ENCODE measurements at regions not wholly inside any gene's neighbourhood (a gene's known extent, or its start where the extent isn't known, plus 50 kb on each side); places are given as distances from the start of the nearest gene placed in this dataset.
"Not testable (repeated sequence)": the region's sequence is repeated elsewhere in the genome, so short reads cannot be mapped to it uniquely, and the experiment has no call there.

DNA sequence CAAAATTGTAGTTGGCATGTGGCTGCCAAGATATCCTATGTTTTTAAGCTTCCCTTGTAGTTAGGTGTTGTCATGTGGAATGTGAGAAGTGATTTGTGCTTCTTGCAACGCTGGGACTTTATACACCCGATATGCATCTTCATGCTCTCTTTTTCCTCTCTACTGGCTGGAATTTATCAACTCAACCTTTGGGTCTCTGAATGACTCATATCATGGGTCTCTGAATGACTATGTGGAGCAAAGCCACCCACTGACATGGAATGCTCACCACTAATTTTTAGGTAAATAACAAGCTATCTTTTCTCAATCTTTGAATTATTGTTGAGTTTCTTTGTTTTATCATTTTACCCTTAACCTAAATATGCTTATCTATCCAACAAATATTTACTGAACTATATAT, 144.6 kb downstream of the ATP23 start:
- H3K27me3 Mint-ChIP-seq = peaks cover 5% of the 10 kb centered on the region
- no peaks in the 10 kb centered on the region for H3K4me1 Mint-ChIP-seq
- H3K27ac Mint-ChIP-seq = no peak overlapping the region
- no peak for DNase-seq
- ChIA-PET CTCF (no interaction called here), POLR2A (no interaction called here)
- no peak overlapping the region for H3K4me3 Mint-ChIP-seq
- H3K36me3 Mint-ChIP-seq (ENCODE audit: low read depth) = no peaks in the 10 kb centered on the region
- no peaks in the 10 kb centered on the region for H3K9me3 Mint-ChIP-seq

GRCh38 chr12:58086930-58087329, 145.6 kb downstream of the ATP23 start:
- CTCF ChIA-PET = no interaction called here
- H3K9me3 Mint-ChIP-seq = no peaks in the 10 kb centered on the region
- DNase-seq = no peak
- H3K27me3 Mint-ChIP-seq = peaks cover 5% of the 10 kb centered on the region
- no peaks in the 10 kb centered on the region for H3K36me3 Mint-ChIP-seq (ENCODE audit: low read depth)
- H3K27ac Mint-ChIP-seq = no peak overlapping the region
- no peaks in the 10 kb centered on the region for H3K4me1 Mint-ChIP-seq
- no peak overlapping the region for H3K4me3 Mint-ChIP-seq
- POLR2A ChIA-PET = no interaction called here

- no peaks in the 10 kb centered on the region for H3K36me3 Mint-ChIP-seq (ENCODE audit: low read depth)
- no peaks in the 10 kb centered on the region for H3K4me1 Mint-ChIP-seq
- no peak overlapping the region for H3K4me3 Mint-ChIP-seq
- no peak for DNase-seq
- no peak overlapping the region for H3K27ac Mint-ChIP-seq
- no peaks in the 10 kb centered on the region for H3K9me3 Mint-ChIP-seq
- ChIA-PET CTCF (no interaction called here), POLR2A (no interaction called here)
- peaks cover 5% of the 10 kb centered on the region for H3K27me3 Mint-ChIP-seq
Observed at GRCh38 chr12:58087423-58088127, 146.2 kb downstream of the ATP23 start.

DNA sequence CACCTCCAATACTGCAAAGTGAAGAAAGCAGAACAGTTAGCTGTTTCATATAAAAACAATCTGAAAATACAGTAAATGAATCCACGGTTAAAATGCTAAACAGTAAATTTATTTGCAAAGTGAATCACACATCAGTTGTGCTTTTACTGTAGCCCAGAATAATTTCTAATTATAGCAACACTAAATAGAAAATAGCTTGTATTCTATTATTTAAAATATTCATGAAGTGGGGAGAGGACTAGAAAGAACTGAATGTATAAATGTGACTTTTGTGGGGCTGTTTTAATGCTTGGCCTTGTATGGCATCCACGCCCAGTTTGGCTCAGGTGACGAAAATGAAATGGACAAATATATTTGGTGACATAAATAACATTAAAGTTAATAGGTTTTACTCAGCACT, 148.2 kb downstream of the ATP23 start:
- ChIA-PET POLR2A (no interaction called here), CTCF (no interaction called here)
- Mint-ChIP-seq H3K36me3 (ENCODE audit: low read depth) (no peaks in the 10 kb centered on the region), H3K27me3 (peaks cover 2% of the 10 kb centered on the region), H3K4me3 (no peak overlapping the region), H3K27ac (no peak overlapping the region), H3K9me3 (no peaks in the 10 kb centered on the region), H3K4me1 (peaks cover 1% of the 10 kb centered on the region)
- DNase-seq = no peak

DNA sequence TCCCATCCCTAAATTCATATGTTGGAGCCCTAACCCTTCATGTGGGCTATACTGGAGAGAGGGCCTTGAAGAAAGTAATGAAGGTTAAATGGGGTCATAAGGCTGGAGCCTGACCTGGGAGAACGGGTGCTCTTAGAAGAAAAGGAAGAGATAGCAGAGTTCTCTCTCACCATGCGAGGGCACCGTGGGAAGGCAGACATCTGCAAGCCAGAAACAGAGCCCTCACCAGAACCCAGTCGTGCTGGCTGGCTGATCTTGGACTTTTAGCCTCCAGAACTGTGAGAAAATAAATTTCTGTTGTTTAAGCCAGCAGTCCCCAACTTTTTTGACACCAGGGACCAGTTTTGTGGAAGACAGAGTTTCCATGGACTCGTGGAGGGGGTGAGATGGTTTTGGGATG, 149.3 kb downstream of the ATP23 start:
- Mint-ChIP-seq H3K27ac (no peak overlapping the region), H3K4me3 (no peak overlapping the region), H3K36me3 (ENCODE audit: low read depth) (no peaks in the 10 kb centered on the region), H3K27me3 (peaks cover 2% of the 10 kb centered on the region), H3K4me1 (peaks cover 1% of the 10 kb centered on the region), H3K9me3 (no peaks in the 10 kb centered on the region)
- ChIA-PET POLR2A (no interaction called here), CTCF (no interaction called here)
- no peak for DNase-seq

GRCh38 chr12:58095002-58095401, 153.6 kb downstream of the ATP23 start:
- DNase-seq = no peak
- H3K4me1 Mint-ChIP-seq = peaks cover 1% of the 10 kb centered on the region
- H3K36me3 Mint-ChIP-seq (ENCODE audit: low read depth) = no peaks in the 10 kb centered on the region
- POLR2A ChIA-PET = no interaction called here
- H3K27me3 Mint-ChIP-seq = no peaks in the 10 kb centered on the region
- CTCF ChIA-PET = interaction anchor here (0.6 kb wide), 1 partner anchor 13 kb away, joined by 3 read pairs; no protein-coding TSS in a partner anchor
- no peak overlapping the region for H3K27ac Mint-ChIP-seq
- H3K4me3 Mint-ChIP-seq = no peak overlapping the region
- H3K9me3 Mint-ChIP-seq = no peaks in the 10 kb centered on the region

- CTCF ChIA-PET = no interaction called here
- H3K4me1 Mint-ChIP-seq = peaks cover 1% of the 10 kb centered on the region
- H3K27me3 Mint-ChIP-seq = no peaks in the 10 kb centered on the region
- H3K9me3 Mint-ChIP-seq = no peaks in the 10 kb centered on the region
- H3K4me3 Mint-ChIP-seq = no peak overlapping the region
- H3K36me3 Mint-ChIP-seq (ENCODE audit: low read depth) = no peaks in the 10 kb centered on the region
- no peak overlapping the region for H3K27ac Mint-ChIP-seq
- no peak for DNase-seq
- POLR2A ChIA-PET = no interaction called here
Observed at GRCh38 chr12:58097741-58098140, 156.4 kb downstream of the ATP23 start.

DNA sequence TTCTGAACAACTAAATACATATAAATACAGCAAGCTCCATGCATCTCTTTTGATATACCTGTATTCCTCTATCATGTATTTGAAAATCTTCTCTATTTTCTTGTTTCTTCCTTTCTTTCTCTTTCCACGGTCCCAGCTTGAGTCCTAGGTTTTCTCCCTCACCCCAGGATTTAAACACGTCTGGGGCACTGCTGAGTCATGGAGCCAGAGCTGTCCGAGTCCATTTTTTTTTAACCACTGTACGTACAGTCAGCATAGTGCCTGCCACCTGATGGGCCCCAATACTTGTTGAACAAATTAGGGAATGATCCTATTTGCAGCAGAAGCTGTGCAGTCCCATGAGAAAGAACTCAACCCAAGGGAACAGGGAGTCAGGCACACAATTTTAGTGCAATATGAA, 158.1 kb downstream of the ATP23 start:
- Mint-ChIP-seq H3K36me3 (ENCODE audit: low read depth) (no peaks in the 10 kb centered on the region), H3K4me1 (no peaks in the 10 kb centered on the region), H3K4me3 (no peak overlapping the region), H3K27me3 (no peaks in the 10 kb centered on the region), H3K27ac (no peak overlapping the region), H3K9me3 (no peaks in the 10 kb centered on the region)
- ChIA-PET CTCF (no interaction called here), POLR2A (no interaction called here)
- no peak for DNase-seq

DNA sequence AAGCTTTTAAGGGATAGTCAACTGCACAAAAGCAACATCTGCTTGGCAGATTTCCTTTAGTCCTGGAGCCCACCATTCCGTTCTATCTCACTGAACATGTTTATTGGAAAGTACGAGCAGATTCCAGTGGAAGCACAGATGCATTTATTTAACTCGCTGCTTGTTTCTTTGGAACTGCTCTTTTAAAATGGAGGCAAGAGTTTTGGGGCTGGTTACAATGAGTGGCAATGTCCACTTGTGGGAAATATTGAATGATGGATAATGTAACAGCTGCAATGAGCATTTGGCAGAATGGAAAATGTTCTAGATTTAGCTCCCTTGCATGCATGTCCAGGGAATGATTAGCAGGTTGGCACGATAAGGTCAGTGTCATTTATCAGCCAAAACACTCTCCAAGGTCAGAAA, 163.0 kb downstream of the ATP23 start:
- H3K4me3 Mint-ChIP-seq = no peak overlapping the region
- ChIA-PET CTCF (no interaction called here), POLR2A (no interaction called here)
- H3K27ac Mint-ChIP-seq = no peak overlapping the region
- no peak for DNase-seq
- H3K4me1 Mint-ChIP-seq = no peaks in the 10 kb centered on the region
- no peaks in the 10 kb centered on the region for H3K27me3 Mint-ChIP-seq
- peaks cover 3% of the 10 kb centered on the region for H3K9me3 Mint-ChIP-seq
- no peaks in the 10 kb centered on the region for H3K36me3 Mint-ChIP-seq (ENCODE audit: low read depth)

DNA sequence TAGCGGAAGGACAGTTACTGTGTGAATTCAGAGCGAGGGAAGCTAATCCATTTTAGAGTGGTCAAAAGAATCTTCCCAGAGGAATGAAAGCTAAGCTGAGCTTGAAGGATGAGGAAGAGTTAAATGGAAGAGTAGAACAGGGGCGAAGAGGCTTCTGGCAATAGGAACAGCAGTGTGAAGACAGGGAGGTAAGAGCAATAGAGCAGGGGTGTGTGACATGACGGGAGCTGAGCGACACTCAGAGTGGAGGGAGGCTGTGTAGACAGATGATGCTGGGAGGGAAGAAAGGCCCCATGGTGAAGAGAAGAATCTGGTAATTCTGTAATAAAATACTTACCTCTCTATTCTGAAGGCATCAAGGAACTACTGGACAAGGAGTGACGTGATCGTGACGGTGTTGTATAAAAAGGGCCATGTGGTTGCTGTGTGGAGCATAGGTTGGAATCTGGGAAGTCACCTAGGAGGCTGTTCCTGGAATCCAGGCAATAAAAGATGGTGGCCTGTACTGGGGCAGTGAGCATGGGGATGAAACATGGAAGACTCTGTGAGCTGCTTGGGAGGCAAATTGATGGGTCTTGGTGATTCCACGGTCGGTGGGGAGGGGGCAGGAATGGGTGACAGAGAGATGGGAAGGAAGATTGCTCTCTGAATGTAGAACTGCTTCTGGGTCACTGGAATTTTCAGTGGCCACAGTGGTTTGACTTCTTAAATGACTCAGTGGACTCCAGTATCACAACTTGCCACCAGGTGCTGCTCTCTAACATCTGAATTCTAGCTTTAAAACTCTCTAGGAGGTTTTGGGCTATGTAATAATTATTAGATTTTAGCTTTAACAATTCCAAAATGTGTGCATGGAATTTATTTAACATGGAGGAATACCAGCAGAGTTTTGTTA, 164.1 kb downstream of the ATP23 start:
- Mint-ChIP-seq H3K27me3 (no peaks in the 10 kb centered on the region), H3K27ac (no peak overlapping the region), H3K9me3 (peaks cover 3% of the 10 kb centered on the region), H3K4me3 (no peak overlapping the region), H3K4me1 (no peaks in the 10 kb centered on the region), H3K36me3 (ENCODE audit: low read depth) (no peaks in the 10 kb centered on the region)
- ChIA-PET POLR2A (no interaction called here), CTCF (interaction anchor here (0.7 kb wide), 1 partner anchor 9 kb away, joined by 6 read pairs; no protein-coding TSS in a partner anchor)
- no peak for DNase-seq

DNA sequence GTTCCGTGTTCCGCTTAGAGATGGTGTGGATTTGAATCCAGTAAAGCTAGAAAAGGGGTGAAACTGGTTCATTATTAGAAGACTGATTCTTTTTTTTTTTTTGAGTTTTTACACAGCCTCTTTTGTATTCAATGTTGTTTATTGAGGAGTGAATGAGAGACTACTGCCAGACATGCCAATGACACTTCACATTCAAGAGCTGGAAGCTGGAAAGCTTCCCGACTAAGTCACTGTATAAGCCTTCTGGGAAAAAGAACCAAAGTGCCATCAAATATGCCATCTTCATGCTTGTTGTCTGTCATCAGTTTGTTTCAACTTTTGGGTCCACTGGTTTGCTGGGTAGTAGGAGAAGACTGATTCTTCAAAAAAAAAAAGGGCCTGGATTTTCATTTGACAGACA, 164.8 kb downstream of the ATP23 start:
- Mint-ChIP-seq H3K4me3 (no peak overlapping the region), H3K4me1 (no peaks in the 10 kb centered on the region), H3K36me3 (ENCODE audit: low read depth) (no peaks in the 10 kb centered on the region), H3K27ac (no peak overlapping the region), H3K27me3 (no peaks in the 10 kb centered on the region), H3K9me3 (peaks cover 3% of the 10 kb centered on the region)
- no peak for DNase-seq
- ChIA-PET CTCF (no interaction called here), POLR2A (no interaction called here)

- no peak for DNase-seq
- Mint-ChIP-seq H3K36me3 (ENCODE audit: low read depth) (no peaks in the 10 kb centered on the region), H3K27ac (no peak overlapping the region), H3K9me3 (no peaks in the 10 kb centered on the region), H3K4me1 (no peaks in the 10 kb centered on the region), H3K4me3 (no peak overlapping the region), H3K27me3 (no peaks in the 10 kb centered on the region)
- CTCF ChIA-PET = no interaction called here
- POLR2A ChIA-PET = no interaction called here
Observed at GRCh38 chr12:58117201-58117600, 175.8 kb downstream of the ATP23 start.

GRCh38 chr12:58117667-58118066, 176.3 kb downstream of the ATP23 start:
- Mint-ChIP-seq H3K27me3 (no peaks in the 10 kb centered on the region), H3K4me1 (no peaks in the 10 kb centered on the region), H3K4me3 (no peak overlapping the region), H3K9me3 (no peaks in the 10 kb centered on the region), H3K27ac (no peak overlapping the region), H3K36me3 (ENCODE audit: low read depth) (no peaks in the 10 kb centered on the region)
- DNase-seq = no peak
- POLR2A ChIA-PET = no interaction called here
- CTCF ChIA-PET = no interaction called here

GRCh38 chr12:58125761-58126160, 184.4 kb downstream of the ATP23 start:
- H3K9me3 Mint-ChIP-seq; DNase-seq; H3K4me1 Mint-ChIP-seq; POLR2A ChIA-PET; CTCF ChIA-PET; H3K36me3 Mint-ChIP-seq (ENCODE audit: low read depth); H3K27me3 Mint-ChIP-seq; H3K4me3 Mint-ChIP-seq; H3K27ac Mint-ChIP-seq: not testable (repeated sequence)

Data from activated CD4-positive, alpha-beta memory T cell treated with anti-CD3 and anti-CD28 coated beads, Interleukin-2, amount 10 ng/mL, durations not matched to agents 7 days and 5 days (primary cell).